A549 (cell line): ENCODE measurements at regions not wholly inside any gene's neighbourhood (a gene's known extent, or its start where the extent isn't known, plus 50 kb on each side); places are given as distances from the start of the nearest gene placed in this dataset.

Source experiments
- MYC ChIP-seq: IDR thresholded peaks from 2 replicates; pipeline ENCODE4 v1.6.1; 2012; ENCODE audit warnings: mild to moderate bottlenecking, inconsistent platforms, low read length, improper control_type of control experiment, borderline replicate concordance
- TF ChIP-seq, protein P1 (sequence below): fragments of >200 bp; sonication (Bioruptor Twin); formaldehyde crosslinking; IDR thresholded peaks from 3 replicates; pipeline ENCODE4 v1.5.1; 2016

DNA sequence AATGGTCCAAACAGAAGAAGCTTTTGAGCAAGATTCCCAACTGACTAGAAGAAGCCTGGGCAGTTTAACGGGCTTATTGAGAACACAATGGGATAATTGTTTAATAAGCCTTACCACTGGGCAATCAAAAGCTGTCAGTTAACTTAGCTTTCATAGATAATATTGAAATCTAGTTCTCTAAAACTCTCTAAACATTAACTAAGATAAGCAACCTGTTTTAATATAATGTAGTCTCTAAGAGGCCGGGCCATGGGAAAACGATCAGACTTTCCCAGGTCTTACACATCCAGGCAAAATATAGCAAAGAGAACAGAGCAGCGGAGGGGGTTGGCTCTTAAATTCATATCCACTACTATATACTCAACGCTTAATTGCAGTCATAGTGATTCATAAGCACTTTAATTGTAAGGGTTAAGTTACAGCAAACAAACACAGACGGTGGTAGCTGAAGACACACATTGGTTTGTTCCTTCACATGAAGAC lies 128.0 kb upstream of the FAM83B start:
- TF ChIP-seq MYC, result no peak
- TF ChIP-seq, protein P1, sequence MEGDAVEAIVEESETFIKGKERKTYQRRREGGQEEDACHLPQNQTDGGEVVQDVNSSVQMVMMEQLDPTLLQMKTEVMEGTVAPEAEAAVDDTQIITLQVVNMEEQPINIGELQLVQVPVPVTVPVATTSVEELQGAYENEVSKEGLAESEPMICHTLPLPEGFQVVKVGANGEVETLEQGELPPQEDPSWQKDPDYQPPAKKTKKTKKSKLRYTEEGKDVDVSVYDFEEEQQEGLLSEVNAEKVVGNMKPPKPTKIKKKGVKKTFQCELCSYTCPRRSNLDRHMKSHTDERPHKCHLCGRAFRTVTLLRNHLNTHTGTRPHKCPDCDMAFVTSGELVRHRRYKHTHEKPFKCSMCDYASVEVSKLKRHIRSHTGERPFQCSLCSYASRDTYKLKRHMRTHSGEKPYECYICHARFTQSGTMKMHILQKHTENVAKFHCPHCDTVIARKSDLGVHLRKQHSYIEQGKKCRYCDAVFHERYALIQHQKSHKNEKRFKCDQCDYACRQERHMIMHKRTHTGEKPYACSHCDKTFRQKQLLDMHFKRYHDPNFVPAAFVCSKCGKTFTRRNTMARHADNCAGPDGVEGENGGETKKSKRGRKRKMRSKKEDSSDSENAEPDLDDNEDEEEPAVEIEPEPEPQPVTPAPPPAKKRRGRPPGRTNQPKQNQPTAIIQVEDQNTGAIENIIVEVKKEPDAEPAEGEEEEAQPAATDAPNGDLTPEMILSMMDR, result no peak
